ENCODE measurements at regions not wholly inside any gene's neighbourhood (a gene's known extent, or its start where the extent isn't known, plus 50 kb on each side); places are given as distances from the start of the nearest gene placed in this dataset.

GRCh38 chr2:186241874-186242273 lies 244.2 kb upstream of the ZC3H15 start:
- TF ChIP-seq EZH2 (IDR thresholded peaks at IDR 0.05; ENCODE audit: low read length, unreplicated experiment) (no peak), CTCF (conservative IDR thresholded peaks at IDR 0.05; ENCODE audit: low read depth, low read length) (0 out of 2 replicates have a peak, but pooled peaks have one; percentile 21)

All from PC-3 (cell line).